HFFc6 (cell line): ENCODE measurements at regions not wholly inside any gene's neighbourhood (a gene's known extent, or its start where the extent isn't known, plus 50 kb on each side); places are given as distances from the start of the nearest gene placed in this dataset.

Source experiments
- DNase-seq: peaks from one replicate; pipeline ENCODE4 v3.0.0-alpha.2; 2018
- H3K27ac Mint-ChIP-seq: 2 replicates; pipeline ENCODE4 v1.8.0; 2020; ENCODE audit warnings: mild to moderate bottlenecking, mixed read lengths
- H3K27me3 Mint-ChIP-seq: 2 replicates; pipeline ENCODE4 v1.8.0; 2021; ENCODE audit warnings: mild to moderate bottlenecking, moderate library complexity, mixed read lengths; ENCODE audit not compliant: insufficient read depth
- H3K36me3 Mint-ChIP-seq: 2 replicates; pipeline ENCODE4 v1.8.0; 2021; ENCODE audit warnings: low read depth, mixed read lengths
- H3K4me1 Mint-ChIP-seq: 2 replicates; pipeline ENCODE4 v1.8.0; 2020; ENCODE audit warnings: low read depth, mixed read lengths
- H3K4me3 Mint-ChIP-seq: 2 replicates; pipeline ENCODE4 v1.8.0; 2020; ENCODE audit warnings: mild to moderate bottlenecking, moderate library complexity, mixed read lengths
- H3K9me3 Mint-ChIP-seq: 2 replicates; pipeline ENCODE4 v1.8.0; 2020; ENCODE audit warnings: mild to moderate bottlenecking, mixed read lengths
- TF ChIP-seq, protein P1 (sequence below): fragments of 200-600 bp; sonication (generic); IDR thresholded peaks from 2 replicates; pipeline ENCODE4 v1.5.0; 2021; ENCODE audit warnings: antibody characterized with exemption, mild to moderate bottlenecking

DNA sequence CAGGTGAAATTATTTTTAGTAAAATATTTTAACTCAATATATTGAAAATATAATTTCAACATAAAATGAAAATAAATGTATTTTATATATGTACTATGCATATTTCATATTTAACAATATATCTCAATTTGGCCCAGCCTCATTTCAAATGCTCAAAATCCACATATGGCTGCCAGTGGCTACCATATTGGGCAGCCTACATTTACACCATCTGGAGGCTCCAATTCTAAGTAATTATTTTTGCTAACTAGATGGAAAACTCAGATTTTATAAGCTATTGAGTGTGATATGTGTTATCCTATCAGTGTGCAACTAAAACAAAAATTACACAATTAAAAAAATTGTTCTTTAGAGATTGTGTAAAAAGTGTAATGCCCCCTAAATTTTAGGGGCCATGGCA is 96.9 kb downstream of the SOX4 start:
- TF ChIP-seq, protein P1, sequence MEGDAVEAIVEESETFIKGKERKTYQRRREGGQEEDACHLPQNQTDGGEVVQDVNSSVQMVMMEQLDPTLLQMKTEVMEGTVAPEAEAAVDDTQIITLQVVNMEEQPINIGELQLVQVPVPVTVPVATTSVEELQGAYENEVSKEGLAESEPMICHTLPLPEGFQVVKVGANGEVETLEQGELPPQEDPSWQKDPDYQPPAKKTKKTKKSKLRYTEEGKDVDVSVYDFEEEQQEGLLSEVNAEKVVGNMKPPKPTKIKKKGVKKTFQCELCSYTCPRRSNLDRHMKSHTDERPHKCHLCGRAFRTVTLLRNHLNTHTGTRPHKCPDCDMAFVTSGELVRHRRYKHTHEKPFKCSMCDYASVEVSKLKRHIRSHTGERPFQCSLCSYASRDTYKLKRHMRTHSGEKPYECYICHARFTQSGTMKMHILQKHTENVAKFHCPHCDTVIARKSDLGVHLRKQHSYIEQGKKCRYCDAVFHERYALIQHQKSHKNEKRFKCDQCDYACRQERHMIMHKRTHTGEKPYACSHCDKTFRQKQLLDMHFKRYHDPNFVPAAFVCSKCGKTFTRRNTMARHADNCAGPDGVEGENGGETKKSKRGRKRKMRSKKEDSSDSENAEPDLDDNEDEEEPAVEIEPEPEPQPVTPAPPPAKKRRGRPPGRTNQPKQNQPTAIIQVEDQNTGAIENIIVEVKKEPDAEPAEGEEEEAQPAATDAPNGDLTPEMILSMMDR: no peak
- peaks cover 6% of the 10 kb centered on the region for H3K9me3 Mint-ChIP-seq
- H3K27ac Mint-ChIP-seq: no peak overlapping the region
- H3K4me1 Mint-ChIP-seq: no peaks in the 10 kb centered on the region
- H3K27me3 Mint-ChIP-seq: no peaks in the 10 kb centered on the region; the same call in 1 of the 2 replicates
- no peak overlapping the region for H3K4me3 Mint-ChIP-seq
- peaks cover 9% of the 10 kb centered on the region; the same call in 1 of the 2 replicates for H3K36me3 Mint-ChIP-seq
- no peak for DNase-seq

GRCh38 chr6:21691685-21692346 is 98.3 kb downstream of the SOX4 start:
- peaks cover 9% of the 10 kb centered on the region; the same call in 1 of the 2 replicates for H3K36me3 Mint-ChIP-seq
- H3K4me1 Mint-ChIP-seq: no peaks in the 10 kb centered on the region
- no peaks in the 10 kb centered on the region; the same call in 1 of the 2 replicates for H3K27me3 Mint-ChIP-seq
- TF ChIP-seq, protein P1: no peak
- H3K4me3 Mint-ChIP-seq: no peak overlapping the region
- H3K9me3 Mint-ChIP-seq: peaks cover 6% of the 10 kb centered on the region
- no peak overlapping the region for H3K27ac Mint-ChIP-seq
- DNase-seq: no peak

DNA sequence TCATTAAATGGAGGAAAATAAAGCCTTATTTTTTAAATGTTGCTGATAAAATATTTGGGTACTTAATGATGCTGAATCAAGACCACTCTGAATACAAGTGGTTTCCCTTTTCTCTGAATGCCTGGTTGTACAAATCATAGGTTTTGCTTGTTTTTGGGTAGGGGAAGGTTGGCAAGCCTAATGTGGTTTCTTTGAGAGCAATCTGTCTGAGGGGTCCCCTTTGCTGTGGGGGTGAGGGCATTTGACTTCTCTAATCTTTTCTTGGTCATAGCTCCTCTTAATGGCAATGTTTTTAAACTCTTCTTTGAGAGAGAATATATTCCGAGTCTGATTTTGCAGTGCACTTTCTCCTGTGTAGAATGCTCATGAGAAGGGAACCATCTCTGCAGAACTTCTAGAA is 99.2 kb downstream of the SOX4 start:
- Mint-ChIP-seq H3K27ac (no peak overlapping the region), H3K4me1 (no peaks in the 10 kb centered on the region), H3K4me3 (no peak overlapping the region), H3K9me3 (peaks cover 5% of the 10 kb centered on the region), H3K36me3 (peaks cover 3% of the 10 kb centered on the region; the same call in 1 of the 2 replicates), H3K27me3 (peaks cover 2% of the 10 kb centered on the region; the same call in 1 of the 2 replicates)
- TF ChIP-seq, protein P1: no peak
- no peak for DNase-seq

DNA sequence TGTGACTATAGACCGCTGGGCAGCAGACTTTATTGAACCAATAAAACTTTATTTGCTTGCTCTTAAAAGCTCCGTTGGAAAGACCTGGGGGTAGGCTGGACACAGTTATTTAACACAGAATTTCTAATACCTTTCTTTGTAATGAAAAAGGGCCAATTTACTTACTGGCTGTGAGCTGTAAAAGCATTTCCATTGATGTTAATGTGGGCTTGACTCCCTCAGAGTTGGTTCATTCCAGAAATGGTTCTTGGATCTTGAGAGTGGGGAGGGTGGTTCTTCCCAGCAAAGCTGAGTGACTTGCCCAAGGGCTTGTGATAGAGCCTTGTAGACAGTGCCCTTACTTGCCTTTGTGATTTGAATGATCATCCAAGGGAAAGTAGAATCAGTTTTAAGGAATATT is 100.6 kb downstream of the SOX4 start:
- H3K36me3 Mint-ChIP-seq: no peaks in the 10 kb centered on the region
- DNase-seq: no peak
- H3K27me3 Mint-ChIP-seq: peaks cover 2% of the 10 kb centered on the region; the same call in 1 of the 2 replicates
- no peaks in the 10 kb centered on the region for H3K4me1 Mint-ChIP-seq
- no peak overlapping the region for H3K4me3 Mint-ChIP-seq
- H3K27ac Mint-ChIP-seq: no peak overlapping the region
- no peaks in the 10 kb centered on the region for H3K9me3 Mint-ChIP-seq
- TF ChIP-seq, protein P1: no peak

DNA sequence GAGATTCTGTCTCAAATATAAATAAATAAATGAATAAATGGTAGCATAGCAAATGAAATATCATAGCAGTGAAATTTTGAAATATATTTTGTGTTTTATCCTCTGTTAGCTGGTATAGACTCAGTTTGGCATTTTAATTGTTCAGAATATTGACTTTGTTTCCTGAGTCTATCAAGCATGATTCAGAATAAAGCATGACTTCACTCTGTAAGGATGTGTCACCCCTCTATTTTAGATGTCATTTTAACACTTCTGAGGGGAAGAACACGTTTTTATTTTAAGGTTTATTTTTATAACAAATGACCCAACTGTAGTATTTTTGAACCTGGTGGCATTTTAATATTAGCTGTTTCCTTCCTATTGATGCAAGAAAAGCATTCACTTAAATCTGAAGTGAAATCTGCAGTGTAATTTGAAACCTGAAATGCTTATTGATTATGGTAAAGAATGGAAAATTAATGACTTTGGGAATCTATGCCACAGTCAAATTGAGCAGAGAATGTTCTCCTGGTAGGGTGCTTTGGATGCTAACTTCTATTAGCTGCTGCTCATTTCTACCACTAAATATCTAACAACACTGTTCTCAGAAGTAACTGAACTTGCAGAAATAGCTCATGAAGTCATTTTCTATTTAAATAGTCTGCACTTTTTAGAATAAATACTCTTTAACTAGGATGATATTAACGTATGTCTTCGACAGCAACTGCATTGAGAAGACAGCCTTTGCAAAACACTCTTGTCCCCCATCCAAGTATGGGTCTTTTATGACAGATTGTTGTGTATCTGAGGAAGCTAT is 114.2 kb downstream of the SOX4 start:
- H3K36me3 Mint-ChIP-seq: no peaks in the 10 kb centered on the region
- TF ChIP-seq, protein P1: no peak
- no peak for DNase-seq
- no peak overlapping the region for H3K27ac Mint-ChIP-seq
- no peaks in the 10 kb centered on the region for H3K9me3 Mint-ChIP-seq
- peaks cover 5% of the 10 kb centered on the region for H3K27me3 Mint-ChIP-seq
- no peaks in the 10 kb centered on the region for H3K4me1 Mint-ChIP-seq
- no peak overlapping the region for H3K4me3 Mint-ChIP-seq
